ENCODE measurements at regions not wholly inside any gene's neighbourhood (a gene's known extent, or its start where the extent isn't known, plus 50 kb on each side); places are given as distances from the start of the nearest gene placed in this dataset.

DNA sequence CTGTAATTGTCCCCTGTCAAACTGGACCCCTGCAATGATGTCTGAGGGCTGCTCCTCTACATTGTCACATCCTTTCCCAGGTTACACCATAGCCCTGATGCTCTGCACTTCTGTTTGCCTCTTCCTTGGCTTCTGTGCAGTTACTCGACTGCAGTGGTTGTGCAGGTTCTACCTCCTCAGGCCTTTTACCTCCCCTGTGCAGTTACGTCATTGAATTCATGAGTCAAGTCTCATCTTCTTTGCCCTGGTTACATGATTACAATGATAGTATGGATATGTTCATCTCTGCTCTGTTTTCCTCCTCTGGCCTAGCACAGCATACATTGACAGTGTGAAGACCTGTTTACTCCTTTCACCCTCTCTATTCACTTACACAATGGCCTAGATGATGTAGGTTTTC, 83.2 kb downstream of the FAM47B start:
- no peaks in the 10 kb centered on the region for H3K9me3 ChIP-seq (ENCODE audit: control insufficient read depth, insufficient read depth, low read depth, low read length)
- CTCF ChIA-PET, result no interaction called here
- no peak overlapping the region for H3K27ac ChIP-seq (ENCODE audit: extremely low read depth, low read depth, low read length)
- H3K36me3 ChIP-seq (ENCODE audit: control insufficient read depth in 2 of 2, insufficient read depth in 1 of 2, low read length in 2 of 2), result no peaks in the 10 kb centered on the region
- H3K4me3 ChIP-seq (ENCODE audit: low read depth, low read length), result no peak overlapping the region
- no peak for TF ChIP-seq ZNF558 (tag by site-specific recombination; IDR thresholded peaks at IDR 0.05)
- no peak for TF ChIP-seq RBAK (tag by site-specific recombination; IDR thresholded peaks at IDR 0.05)
- no peak for TF ChIP-seq ZNF529 (tag by site-specific recombination; IDR thresholded peaks at IDR 0.05; ENCODE audit: insufficient replicate concordance)
- no peak for TF ChIP-seq ZNF175 (tag by site-specific recombination; IDR thresholded peaks at IDR 0.05)
- TF ChIP-seq, protein P1, sequence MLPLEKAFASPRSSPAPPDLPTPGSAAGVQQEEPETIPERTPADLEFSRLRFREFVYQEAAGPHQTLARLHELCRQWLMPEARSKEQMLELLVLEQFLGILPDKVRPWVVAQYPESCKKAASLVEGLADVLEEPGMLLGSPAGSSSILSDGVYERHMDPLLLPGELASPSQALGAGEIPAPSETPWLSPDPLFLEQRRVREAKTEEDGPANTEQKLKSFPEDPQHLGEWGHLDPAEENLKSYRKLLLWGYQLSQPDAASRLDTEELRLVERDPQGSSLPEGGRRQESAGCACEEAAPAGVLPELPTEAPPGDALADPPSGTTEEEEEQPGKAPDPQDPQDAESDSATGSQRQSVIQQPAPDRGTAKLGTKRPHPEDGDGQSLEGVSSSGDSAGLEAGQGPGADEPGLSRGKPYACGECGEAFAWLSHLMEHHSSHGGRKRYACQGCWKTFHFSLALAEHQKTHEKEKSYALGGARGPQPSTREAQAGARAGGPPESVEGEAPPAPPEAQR (tag by site-specific recombination; IDR thresholded peaks at IDR 0.05), result no peak
- no peak for TF ChIP-seq ZBTB48 (tag by site-specific recombination; IDR thresholded peaks at IDR 0.05)
- no peak for TF ChIP-seq ZNF433 (tag by site-specific recombination; IDR thresholded peaks at IDR 0.05; ENCODE audit: low read depth)
- no peak for TF ChIP-seq ZNF311 (tag by site-specific recombination; IDR thresholded peaks at IDR 0.05; ENCODE audit: borderline replicate concordance)
- TF ChIP-seq ZNF76 (tag by site-specific recombination; IDR thresholded peaks at IDR 0.05; ENCODE audit: borderline replicate concordance, low read depth), result no peak
- TF ChIP-seq ZNF692 (tag by site-specific recombination; IDR thresholded peaks at IDR 0.05), result no peak
- TF ChIP-seq ZNF169 (tag by site-specific recombination; IDR thresholded peaks at IDR 0.05), result no peak
- no peak for TF ChIP-seq ZNF266 (tag by site-specific recombination; IDR thresholded peaks at IDR 0.05; ENCODE audit: low read depth)
- no peak for TF ChIP-seq ZNF112 (tag by site-specific recombination; IDR thresholded peaks at IDR 0.05)
- TF ChIP-seq, protein P2, sequence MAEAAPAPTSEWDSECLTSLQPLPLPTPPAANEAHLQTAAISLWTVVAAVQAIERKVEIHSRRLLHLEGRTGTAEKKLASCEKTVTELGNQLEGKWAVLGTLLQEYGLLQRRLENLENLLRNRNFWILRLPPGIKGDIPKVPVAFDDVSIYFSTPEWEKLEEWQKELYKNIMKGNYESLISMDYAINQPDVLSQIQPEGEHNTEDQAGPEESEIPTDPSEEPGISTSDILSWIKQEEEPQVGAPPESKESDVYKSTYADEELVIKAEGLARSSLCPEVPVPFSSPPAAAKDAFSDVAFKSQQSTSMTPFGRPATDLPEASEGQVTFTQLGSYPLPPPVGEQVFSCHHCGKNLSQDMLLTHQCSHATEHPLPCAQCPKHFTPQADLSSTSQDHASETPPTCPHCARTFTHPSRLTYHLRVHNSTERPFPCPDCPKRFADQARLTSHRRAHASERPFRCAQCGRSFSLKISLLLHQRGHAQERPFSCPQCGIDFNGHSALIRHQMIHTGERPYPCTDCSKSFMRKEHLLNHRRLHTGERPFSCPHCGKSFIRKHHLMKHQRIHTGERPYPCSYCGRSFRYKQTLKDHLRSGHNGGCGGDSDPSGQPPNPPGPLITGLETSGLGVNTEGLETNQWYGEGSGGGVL (tag by site-specific recombination; IDR thresholded peaks at IDR 0.05), result no peak
- TF ChIP-seq ZBTB44 (tag by site-specific recombination; IDR thresholded peaks at IDR 0.05), result no peak
- no peak for TF ChIP-seq ZNF660 (tag by site-specific recombination; IDR thresholded peaks at IDR 0.05)
- no peak for TF ChIP-seq ZNF324 (tag by site-specific recombination; IDR thresholded peaks at IDR 0.05)
- POLR2A ChIA-PET, result no interaction called here
- no peaks in the 10 kb centered on the region for H3K4me1 ChIP-seq (ENCODE audit: control insufficient read depth, insufficient read depth, low read length)

- no peak overlapping the region for H3K4me3 ChIP-seq (ENCODE audit: low read depth, low read length)
- CTCF ChIA-PET, result no interaction called here
- H3K36me3 ChIP-seq (ENCODE audit: control insufficient read depth in 2 of 2, insufficient read depth in 1 of 2, low read length in 2 of 2), result no peaks in the 10 kb centered on the region
- POLR2A ChIA-PET, result no interaction called here
- no peak overlapping the region for H3K27ac ChIP-seq (ENCODE audit: extremely low read depth, low read depth, low read length)
- H3K4me1 ChIP-seq (ENCODE audit: control insufficient read depth, insufficient read depth, low read length), result no peaks in the 10 kb centered on the region
- no peaks in the 10 kb centered on the region for H3K9me3 ChIP-seq (ENCODE audit: control insufficient read depth, insufficient read depth, low read depth, low read length)
- TF ChIP-seq ZNF549 (tag by site-specific recombination; IDR thresholded peaks at IDR 0.05) (no peak), TSHZ1 (tag by site-specific recombination; IDR thresholded peaks at IDR 0.05; ENCODE audit: borderline replicate concordance) (no peak), ZBTB6 (tag by site-specific recombination; IDR thresholded peaks at IDR 0.05) (no peak), ZNF169 (tag by site-specific recombination; IDR thresholded peaks at IDR 0.05) (no peak), ZNF544 (tag by site-specific recombination; IDR thresholded peaks at IDR 0.05) (no peak), ZNF350 (tag by site-specific recombination; IDR thresholded peaks at IDR 0.05) (no peak), ZNF677 (tag by site-specific recombination; IDR thresholded peaks at IDR 0.05) (no peak), RBAK (tag by site-specific recombination; IDR thresholded peaks at IDR 0.05) (no peak), IKZF3 (tag by site-specific recombination; IDR thresholded peaks at IDR 0.05) (no peak)
These were observed 98.3 kb downstream of the FAM47B start for GRCh38 chrX:35040871-35041270.

Data from HEK293 (cell line).